SU-DHL-6 (cell line): ENCODE measurements at regions not wholly inside any gene's neighbourhood (a gene's known extent, or its start where the extent isn't known, plus 50 kb on each side); places are given as distances from the start of the nearest gene placed in this dataset.

Experiments used
- EZH2phosphoT487 ChIP-seq: fragments of 200-600 bp; sonication (generic), shearing (Covaris generic); conservative IDR thresholded peaks from 2 replicates; pipeline ENCODE4 v1.6.1; 2018; ENCODE audit warnings: mild to moderate bottlenecking, antibody characterized with exemption, low read length, moderate library complexity, mixed read lengths
- TF ChIP-seq, protein P1 (sequence below): fragments of 200-600 bp; sonication (generic); IDR thresholded peaks from one replicate; pipeline ENCODE4 v1.5.1; 2017; ENCODE audit warnings: antibody characterized with exemption, mild to moderate bottlenecking, low read length, moderate library complexity; ENCODE audit not compliant: insufficient read depth, poor library complexity, severe bottlenecking

DNA sequence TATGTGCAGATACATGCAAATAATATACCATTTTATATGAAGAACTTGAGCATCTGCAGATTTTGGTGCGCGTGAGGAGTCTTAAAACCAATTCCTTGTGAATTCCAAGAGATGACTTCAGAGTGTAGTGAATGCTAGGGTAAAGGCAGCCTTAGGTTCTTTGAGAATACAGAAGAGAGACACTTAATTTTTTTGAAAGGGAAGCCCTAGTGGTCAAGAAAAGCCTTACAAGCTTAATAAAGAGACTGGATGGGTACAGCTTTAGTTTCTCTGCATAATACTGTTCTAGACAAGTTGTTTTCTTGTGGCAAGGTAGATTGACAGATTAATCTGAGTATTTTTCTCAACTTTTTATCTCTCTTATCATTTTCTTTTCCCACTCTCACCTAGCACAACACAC, 636.5 kb downstream of the DNAJB9 start:
- TF ChIP-seq, protein P1, sequence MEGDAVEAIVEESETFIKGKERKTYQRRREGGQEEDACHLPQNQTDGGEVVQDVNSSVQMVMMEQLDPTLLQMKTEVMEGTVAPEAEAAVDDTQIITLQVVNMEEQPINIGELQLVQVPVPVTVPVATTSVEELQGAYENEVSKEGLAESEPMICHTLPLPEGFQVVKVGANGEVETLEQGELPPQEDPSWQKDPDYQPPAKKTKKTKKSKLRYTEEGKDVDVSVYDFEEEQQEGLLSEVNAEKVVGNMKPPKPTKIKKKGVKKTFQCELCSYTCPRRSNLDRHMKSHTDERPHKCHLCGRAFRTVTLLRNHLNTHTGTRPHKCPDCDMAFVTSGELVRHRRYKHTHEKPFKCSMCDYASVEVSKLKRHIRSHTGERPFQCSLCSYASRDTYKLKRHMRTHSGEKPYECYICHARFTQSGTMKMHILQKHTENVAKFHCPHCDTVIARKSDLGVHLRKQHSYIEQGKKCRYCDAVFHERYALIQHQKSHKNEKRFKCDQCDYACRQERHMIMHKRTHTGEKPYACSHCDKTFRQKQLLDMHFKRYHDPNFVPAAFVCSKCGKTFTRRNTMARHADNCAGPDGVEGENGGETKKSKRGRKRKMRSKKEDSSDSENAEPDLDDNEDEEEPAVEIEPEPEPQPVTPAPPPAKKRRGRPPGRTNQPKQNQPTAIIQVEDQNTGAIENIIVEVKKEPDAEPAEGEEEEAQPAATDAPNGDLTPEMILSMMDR = no peak
- TF ChIP-seq EZH2phosphoT487 = no peak
